ELF-1 (cell line): ENCODE measurements at regions not wholly inside any gene's neighbourhood (a gene's known extent, or its start where the extent isn't known, plus 50 kb on each side); places are given as distances from the start of the nearest gene placed in this dataset.

Experiments used
- DNase-seq: peaks from one replicate; pipeline ENCODE4 v3.0.0-alpha.2; 2016; ENCODE audit warnings: low read depth, low spot score

GRCh38 chrX:40485102-40485826, 95.5 kb upstream of the ATP6AP2 start:
- DNase-seq = no peak

- DNase-seq = peak; percentile 51
Measured at GRCh38 chrX:40484408-40485091, 96.2 kb upstream of the ATP6AP2 start.

- no peak for DNase-seq
Measured at GRCh38 chrX:40483502-40483901, 97.3 kb upstream of the ATP6AP2 start.

GRCh38 chrX:40479777-40480318, 100.9 kb upstream of the ATP6AP2 start:
- no peak for DNase-seq

- DNase-seq = no peak
Measured at GRCh38 chrX:40478474-40479065, 102.2 kb upstream of the ATP6AP2 start.

- no peak for DNase-seq
Measured at GRCh38 chrX:40476958-40477357, 103.8 kb upstream of the ATP6AP2 start.

GRCh38 chrX:40474645-40475044, 106.1 kb upstream of the ATP6AP2 start:
- peak; percentile 66 for DNase-seq

GRCh38 chrX:40474205-40474626, 106.6 kb upstream of the ATP6AP2 start:
- DNase-seq = peak; percentile 99

- peak; percentile 18 for DNase-seq
Measured at GRCh38 chrX:40473460-40474204, 107.1 kb upstream of the ATP6AP2 start.

GRCh38 chrX:40471965-40472648, 108.7 kb upstream of the ATP6AP2 start:
- peak; percentile 85 for DNase-seq

- DNase-seq = no peak
Measured at GRCh38 chrX:40470830-40471429, 109.8 kb upstream of the ATP6AP2 start.

GRCh38 chrX:40469316-40469715, 111.5 kb upstream of the ATP6AP2 start:
- DNase-seq = no peak

- peak; percentile 89 for DNase-seq
Measured at GRCh38 chrX:40468033-40468846, 112.5 kb upstream of the ATP6AP2 start.

- no peak for DNase-seq
Measured at GRCh38 chrX:40467454-40467853, 113.3 kb upstream of the ATP6AP2 start.

GRCh38 chrX:40465735-40466551, 114.8 kb upstream of the ATP6AP2 start:
- no peak for DNase-seq

GRCh38 chrX:40462795-40463194, 118.0 kb upstream of the ATP6AP2 start:
- no peak for DNase-seq

GRCh38 chrX:40460926-40461325, 119.8 kb upstream of the ATP6AP2 start:
- no peak for DNase-seq

- peak; percentile 86 for DNase-seq
Measured at GRCh38 chrX:40459571-40460158, 121.1 kb upstream of the ATP6AP2 start.

- no peak for DNase-seq
Measured at GRCh38 chrX:40457406-40457805, 123.4 kb upstream of the ATP6AP2 start.
